T-helper 1 cell treated with Interleukin-12 subunit alpha and Interleukin-12 subunit beta and Interleukin-4 antibody, amounts not matched to agents 30 μg/mL and 1 μg/mL, for 36 hours (primary cell): ENCODE measurements at regions not wholly inside any gene's neighbourhood (a gene's known extent, or its start where the extent isn't known, plus 50 kb on each side); places are given as distances from the start of the nearest gene placed in this dataset.

Experiments
- H3K27ac Mint-ChIP-seq: one replicate; pipeline ENCODE4 v1.8.0; 2021; ENCODE audit warnings: mild to moderate bottlenecking, mixed read lengths
- H3K27me3 Mint-ChIP-seq: one replicate; pipeline ENCODE4 v1.8.0; 2021; ENCODE audit warnings: low read depth, mixed read lengths
- H3K36me3 Mint-ChIP-seq: one replicate; pipeline ENCODE4 v1.8.0; 2021; ENCODE audit warnings: low read depth, mixed read lengths
- H3K4me1 Mint-ChIP-seq: one replicate; pipeline ENCODE4 v1.8.0; 2021; ENCODE audit warnings: low read depth, mixed read lengths
- H3K4me3 Mint-ChIP-seq: one replicate; pipeline ENCODE4 v1.8.0; 2021; ENCODE audit warnings: mild to moderate bottlenecking, moderate library complexity, mixed read lengths
- H3K9me3 Mint-ChIP-seq: one replicate; pipeline ENCODE4 v1.8.0; 2021; ENCODE audit warnings: mixed read lengths

DNA sequence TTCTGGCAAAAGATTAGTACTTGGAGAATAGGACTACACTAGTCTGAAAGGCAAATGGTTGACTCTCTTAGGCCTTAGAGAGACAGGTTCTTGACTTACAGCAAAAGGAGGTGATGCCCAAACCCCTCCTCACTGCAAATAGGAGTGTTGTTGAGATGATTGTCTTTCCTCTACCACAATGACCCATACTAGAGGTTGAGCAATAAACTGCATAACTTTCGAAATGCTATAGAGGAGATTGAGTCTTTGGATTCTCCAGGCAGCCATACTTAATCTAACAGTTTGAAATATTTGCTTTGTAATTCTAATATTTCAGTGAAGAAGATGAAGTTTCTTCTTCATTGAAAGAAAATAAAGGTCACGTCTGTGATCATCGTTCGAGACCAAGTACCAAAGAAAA is 498.5 kb upstream of the GBE1 start:
- no peaks in the 10 kb centered on the region for H3K4me1 Mint-ChIP-seq
- peaks cover 7% of the 10 kb centered on the region for H3K9me3 Mint-ChIP-seq
- no peak overlapping the region for H3K27ac Mint-ChIP-seq
- no peak overlapping the region for H3K4me3 Mint-ChIP-seq
- H3K36me3 Mint-ChIP-seq: no peaks in the 10 kb centered on the region
- H3K27me3 Mint-ChIP-seq: no peaks in the 10 kb centered on the region

DNA sequence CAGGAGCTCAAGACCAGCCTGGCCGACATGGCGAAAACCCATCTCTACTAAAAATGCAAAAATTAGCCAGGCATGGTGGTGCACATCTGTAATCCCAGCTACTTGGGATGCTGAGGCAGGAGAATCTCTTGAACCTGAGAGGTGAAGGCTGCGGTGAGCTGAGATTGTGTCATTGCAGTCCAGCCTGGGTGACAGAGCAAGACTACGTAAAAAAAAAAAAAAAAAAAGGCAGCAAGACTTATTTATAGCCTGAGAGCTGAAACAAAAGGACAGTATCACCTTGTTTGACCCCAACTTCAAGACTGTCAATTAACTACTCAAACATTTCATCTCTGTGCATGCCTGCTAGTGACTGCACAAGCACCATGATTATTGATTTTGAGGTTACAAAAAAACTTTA is 478.9 kb upstream of the GBE1 start:
- no peaks in the 10 kb centered on the region for H3K4me1 Mint-ChIP-seq
- no peak overlapping the region for H3K4me3 Mint-ChIP-seq
- no peaks in the 10 kb centered on the region for H3K27me3 Mint-ChIP-seq
- H3K9me3 Mint-ChIP-seq: no peaks in the 10 kb centered on the region
- no peak overlapping the region for H3K27ac Mint-ChIP-seq
- H3K36me3 Mint-ChIP-seq: no peaks in the 10 kb centered on the region

- no peaks in the 10 kb centered on the region for H3K4me1 Mint-ChIP-seq
- no peaks in the 10 kb centered on the region for H3K36me3 Mint-ChIP-seq
- H3K9me3 Mint-ChIP-seq: no peaks in the 10 kb centered on the region
- no peak overlapping the region for H3K4me3 Mint-ChIP-seq
- no peak overlapping the region for H3K27ac Mint-ChIP-seq
- H3K27me3 Mint-ChIP-seq: no peaks in the 10 kb centered on the region
These were observed 474.8 kb upstream of the GBE1 start for GRCh38 chr3:82236257-82236656.

DNA sequence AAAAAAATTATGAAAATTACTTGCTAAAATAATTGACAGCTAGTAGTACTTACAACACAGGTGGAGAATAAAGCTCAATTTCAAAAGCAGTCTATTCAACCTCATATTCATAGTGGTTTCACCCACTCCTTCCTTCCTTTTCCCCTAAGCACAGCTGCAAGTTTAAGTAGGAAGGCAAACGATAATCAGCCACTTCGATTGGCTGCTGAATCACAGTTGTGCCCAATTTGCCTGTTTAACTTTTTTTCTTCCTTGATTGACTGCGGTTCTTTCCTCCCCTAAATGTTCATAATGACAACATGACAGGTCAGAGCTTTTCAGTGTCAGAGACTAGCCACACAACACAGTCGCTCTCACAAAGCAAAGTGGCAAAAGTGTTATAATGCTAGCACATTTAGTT is 468.0 kb upstream of the GBE1 start:
- Mint-ChIP-seq H3K9me3 (no peaks in the 10 kb centered on the region), H3K36me3 (no peaks in the 10 kb centered on the region), H3K27me3 (no peaks in the 10 kb centered on the region), H3K4me1 (peaks cover 5% of the 10 kb centered on the region), H3K4me3 (no peak overlapping the region), H3K27ac (no peak overlapping the region)

- peaks cover 3% of the 10 kb centered on the region for H3K4me1 Mint-ChIP-seq
These were observed 463.2 kb upstream of the GBE1 start for GRCh38 chr3:82224661-82225060.

GRCh38 chr3:82222401-82222800 is 461.0 kb upstream of the GBE1 start:
- H3K4me3 Mint-ChIP-seq: no peak overlapping the region
- H3K27ac Mint-ChIP-seq: no peak overlapping the region
- H3K36me3 Mint-ChIP-seq: no peaks in the 10 kb centered on the region
- peaks cover 4% of the 10 kb centered on the region for H3K9me3 Mint-ChIP-seq
- no peaks in the 10 kb centered on the region for H3K27me3 Mint-ChIP-seq
- no peaks in the 10 kb centered on the region for H3K4me1 Mint-ChIP-seq

More at GRCh38 chr3:82224661-82225060, 463.2 kb upstream of the GBE1 start:
- no peak overlapping the region for H3K27ac Mint-ChIP-seq
- H3K27me3 Mint-ChIP-seq: no peaks in the 10 kb centered on the region
- no peak overlapping the region for H3K4me3 Mint-ChIP-seq
- peaks cover 4% of the 10 kb centered on the region for H3K9me3 Mint-ChIP-seq
- H3K36me3 Mint-ChIP-seq: no peaks in the 10 kb centered on the region

- H3K27ac Mint-ChIP-seq: no peak overlapping the region
- no peaks in the 10 kb centered on the region for H3K4me1 Mint-ChIP-seq
- H3K27me3 Mint-ChIP-seq: no peaks in the 10 kb centered on the region
- no peaks in the 10 kb centered on the region for H3K9me3 Mint-ChIP-seq
- no peaks in the 10 kb centered on the region for H3K36me3 Mint-ChIP-seq
- no peak overlapping the region for H3K4me3 Mint-ChIP-seq
These were observed 456.1 kb upstream of the GBE1 start for GRCh38 chr3:82217571-82217970.

DNA sequence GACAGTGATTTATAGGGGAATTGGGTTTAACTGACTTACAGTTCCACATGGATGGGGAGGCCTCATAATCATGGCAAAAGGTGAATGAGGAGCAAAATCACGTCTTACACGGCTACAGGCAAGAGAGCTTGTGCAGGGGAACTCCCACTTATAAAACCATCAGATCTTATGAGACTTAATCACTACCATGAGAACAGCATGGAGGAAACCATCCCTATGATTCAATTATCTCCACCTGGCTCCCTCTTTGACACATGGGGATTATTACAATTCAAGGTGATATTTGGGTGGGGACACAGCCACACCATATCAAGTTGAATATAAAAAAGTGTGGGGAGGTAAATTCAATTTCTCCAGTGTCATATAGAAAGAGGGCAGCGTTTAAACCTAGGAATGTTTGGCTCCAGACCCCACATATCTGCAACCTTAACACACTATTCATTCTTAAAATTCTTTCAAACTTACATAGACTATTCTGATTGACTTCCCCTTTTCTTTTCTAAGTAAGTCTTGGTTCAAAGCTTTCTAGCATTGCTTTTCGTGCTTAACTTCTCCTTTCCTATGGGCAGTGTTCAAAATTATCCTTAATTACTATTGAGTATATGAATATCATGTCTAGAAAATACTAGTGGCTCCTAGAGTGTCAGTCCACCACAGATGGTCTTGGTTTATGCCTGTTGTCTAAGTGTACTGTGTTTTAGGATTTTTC is 446.7 kb upstream of the GBE1 start:
- Mint-ChIP-seq H3K36me3 (no peaks in the 10 kb centered on the region), H3K27me3 (no peaks in the 10 kb centered on the region), H3K9me3 (no peaks in the 10 kb centered on the region), H3K4me3 (no peak overlapping the region), H3K4me1 (no peaks in the 10 kb centered on the region), H3K27ac (no peak overlapping the region)

DNA sequence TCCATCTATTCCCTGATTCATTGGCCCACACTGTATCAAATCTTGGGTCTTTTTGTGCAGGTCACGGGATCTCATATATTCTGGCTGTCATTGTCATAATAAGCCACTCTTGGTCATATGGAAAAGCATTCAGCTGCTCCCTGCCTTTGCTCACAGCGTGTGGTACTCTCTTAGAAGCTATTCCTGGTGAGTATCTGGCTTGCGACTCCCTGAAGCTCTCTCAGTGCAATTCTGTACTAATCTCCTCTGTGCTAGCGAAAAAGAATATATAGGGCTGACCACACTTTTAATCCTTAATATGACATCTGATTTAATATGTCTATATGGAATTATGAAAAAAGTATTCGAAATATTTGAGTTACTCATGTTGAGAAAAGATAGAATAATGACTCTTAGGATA is 440.8 kb upstream of the GBE1 start:
- no peak overlapping the region for H3K27ac Mint-ChIP-seq
- no peak overlapping the region for H3K4me3 Mint-ChIP-seq
- H3K36me3 Mint-ChIP-seq: no peaks in the 10 kb centered on the region
- no peaks in the 10 kb centered on the region for H3K27me3 Mint-ChIP-seq
- no peaks in the 10 kb centered on the region for H3K4me1 Mint-ChIP-seq
- no peaks in the 10 kb centered on the region for H3K9me3 Mint-ChIP-seq

DNA sequence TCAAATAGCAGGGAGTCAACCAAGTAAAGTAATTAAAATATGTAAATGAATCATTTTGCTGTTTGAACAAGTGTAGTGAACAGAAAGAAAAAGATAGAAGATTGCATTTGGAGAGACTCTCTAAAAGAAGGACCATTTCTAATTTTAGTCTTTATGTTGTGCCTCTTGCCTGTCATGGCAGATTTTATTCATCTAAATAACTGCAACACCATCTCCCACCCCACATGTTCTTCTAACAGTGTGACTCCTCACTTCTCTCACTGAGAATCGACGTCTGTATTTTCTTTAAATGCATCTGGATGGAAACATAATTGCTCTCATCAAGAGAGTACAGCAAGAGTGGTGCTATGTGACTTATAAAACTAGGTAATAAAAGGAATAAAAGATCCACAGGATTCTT is 439.9 kb upstream of the GBE1 start:
- Mint-ChIP-seq H3K27ac (no peak overlapping the region), H3K36me3 (no peaks in the 10 kb centered on the region), H3K4me3 (no peak overlapping the region), H3K9me3 (no peaks in the 10 kb centered on the region), H3K27me3 (no peaks in the 10 kb centered on the region), H3K4me1 (no peaks in the 10 kb centered on the region)

GRCh38 chr3:82198009-82198408 is 436.6 kb upstream of the GBE1 start:
- H3K27me3 Mint-ChIP-seq: no peaks in the 10 kb centered on the region
- no peak overlapping the region for H3K27ac Mint-ChIP-seq
- H3K36me3 Mint-ChIP-seq: no peaks in the 10 kb centered on the region
- H3K4me1 Mint-ChIP-seq: no peaks in the 10 kb centered on the region
- H3K9me3 Mint-ChIP-seq: no peaks in the 10 kb centered on the region
- no peak overlapping the region for H3K4me3 Mint-ChIP-seq

- H3K27me3 Mint-ChIP-seq: no peaks in the 10 kb centered on the region
- H3K36me3 Mint-ChIP-seq: no peaks in the 10 kb centered on the region
- no peaks in the 10 kb centered on the region for H3K4me1 Mint-ChIP-seq
- no peaks in the 10 kb centered on the region for H3K9me3 Mint-ChIP-seq
- H3K27ac Mint-ChIP-seq: no peak overlapping the region
- H3K4me3 Mint-ChIP-seq: no peak overlapping the region
These were observed 435.2 kb upstream of the GBE1 start for GRCh38 chr3:82196645-82197044.

- H3K27me3 Mint-ChIP-seq: no peaks in the 10 kb centered on the region
- H3K9me3 Mint-ChIP-seq: no peaks in the 10 kb centered on the region
These were observed 433.4 kb upstream of the GBE1 start for GRCh38 chr3:82194870-82195269.

DNA sequence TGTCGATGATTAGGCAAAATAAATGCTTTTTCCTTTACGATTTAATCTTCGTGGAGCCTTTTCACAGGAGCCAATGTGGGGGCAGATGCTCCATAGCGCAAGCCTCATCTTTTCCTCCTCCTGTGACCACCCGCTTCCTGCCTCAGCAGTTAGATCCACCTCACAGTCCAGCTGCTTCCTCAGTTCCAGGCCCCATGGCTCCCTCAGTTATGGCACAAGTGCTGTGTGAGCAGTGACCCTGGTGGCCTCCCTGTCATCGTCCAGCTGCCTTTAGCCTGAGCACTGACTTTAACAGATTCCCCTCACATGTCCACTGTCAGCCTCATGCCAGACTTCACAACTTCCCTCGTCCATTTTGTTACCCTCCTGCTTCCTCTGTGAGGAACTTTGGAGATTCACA is 424.6 kb upstream of the GBE1 start:
- H3K27ac Mint-ChIP-seq: no peak overlapping the region
- no peaks in the 10 kb centered on the region for H3K27me3 Mint-ChIP-seq
- no peaks in the 10 kb centered on the region for H3K4me1 Mint-ChIP-seq

More at GRCh38 chr3:82194870-82195269, 433.4 kb upstream of the GBE1 start:
- Mint-ChIP-seq H3K4me3 (no peak overlapping the region), H3K36me3 (no peaks in the 10 kb centered on the region), H3K27ac (no peak overlapping the region), H3K4me1 (no peaks in the 10 kb centered on the region)

DNA sequence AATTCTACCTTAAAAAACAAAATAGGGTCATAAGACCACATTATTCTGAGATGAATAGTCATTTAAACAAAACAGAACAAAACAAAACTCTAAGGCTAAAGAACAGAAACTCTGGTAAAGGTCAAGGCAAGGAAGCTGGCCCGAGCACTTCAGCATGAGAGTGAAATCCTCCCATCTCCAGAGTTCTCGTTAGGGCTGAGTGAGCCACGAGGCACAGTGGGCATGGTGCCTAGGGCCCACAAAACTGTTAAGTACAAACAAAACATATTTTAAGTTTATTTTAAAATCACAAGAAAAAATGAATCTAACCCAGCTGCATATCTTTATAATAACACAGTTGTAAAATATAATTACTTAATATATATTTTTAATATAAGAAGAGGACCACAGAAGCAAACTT is 417.8 kb upstream of the GBE1 start:
- no peaks in the 10 kb centered on the region for H3K9me3 Mint-ChIP-seq
- H3K4me3 Mint-ChIP-seq: no peak overlapping the region
- H3K27ac Mint-ChIP-seq: no peak overlapping the region
- no peaks in the 10 kb centered on the region for H3K27me3 Mint-ChIP-seq
- no peaks in the 10 kb centered on the region for H3K4me1 Mint-ChIP-seq
- no peaks in the 10 kb centered on the region for H3K36me3 Mint-ChIP-seq

More for the DNA sequence above, 424.6 kb upstream of the GBE1 start:
- Mint-ChIP-seq H3K36me3 (no peaks in the 10 kb centered on the region), H3K9me3 (no peaks in the 10 kb centered on the region), H3K4me3 (no peak overlapping the region)

GRCh38 chr3:82178291-82178690 is 416.8 kb upstream of the GBE1 start:
- H3K27ac Mint-ChIP-seq: no peak overlapping the region
- no peaks in the 10 kb centered on the region for H3K27me3 Mint-ChIP-seq
- no peaks in the 10 kb centered on the region for H3K4me1 Mint-ChIP-seq
- no peaks in the 10 kb centered on the region for H3K9me3 Mint-ChIP-seq
- H3K36me3 Mint-ChIP-seq: no peaks in the 10 kb centered on the region
- H3K4me3 Mint-ChIP-seq: no peak overlapping the region
